MM.1S (cell line): ENCODE measurements at regions not wholly inside any gene's neighbourhood (a gene's known extent, or its start where the extent isn't known, plus 50 kb on each side); places are given as distances from the start of the nearest gene placed in this dataset.

ENCODE experiments used
- DNase-seq: peaks from one replicate; pipeline ENCODE4 v3.0.0-alpha.2; 2015
- H2AFZ ChIP-seq: fragments of 300-600 bp; sonication (generic); 2 replicates; pipeline ENCODE4 v1.6.0; 2016; ENCODE audit warnings: antibody characterized with exemption, low read length
- H3F3A ChIP-seq: fragments of 300-600 bp; sonication (generic); 2 replicates; pipeline ENCODE4 v1.6.1; 2016; ENCODE audit warnings: mild to moderate bottlenecking, antibody characterized with exemption, low read length, moderate library complexity, mixed read lengths; ENCODE audit not compliant: insufficient read depth
- H3K27ac ChIP-seq: fragments of 300-600 bp; sonication (generic); 2 replicates; pipeline ENCODE4 v1.5.1; 2016; ENCODE audit warnings: mild to moderate bottlenecking, low read length
- H3K27me3 ChIP-seq: fragments of 300-600 bp; sonication (generic); replicated peaks from 2 replicates; pipeline ENCODE4 v1.6.0; 2016; ENCODE audit warnings: low read length; ENCODE audit not compliant: insufficient read depth
- H3K36me3 ChIP-seq: fragments of 300-600 bp; sonication (generic); replicated peaks from 2 replicates; pipeline ENCODE4 v1.6.1; 2016; ENCODE audit warnings: mild to moderate bottlenecking, low read length, mixed read lengths; ENCODE audit not compliant: insufficient read depth
- H3K4me1 ChIP-seq: fragments of 300-600 bp; sonication (generic); 2 replicates; pipeline ENCODE4 v1.6.1; 2016; ENCODE audit warnings: low read length, mixed read lengths
- H3K4me2 ChIP-seq: fragments of 300-600 bp; sonication (generic); 2 replicates; pipeline ENCODE4 v1.6.0; 2016; ENCODE audit warnings: low read depth, low read length
- H3K4me3 ChIP-seq: fragments of 300-600 bp; sonication (generic); 2 replicates; pipeline ENCODE4 v1.5.1; 2016; ENCODE audit warnings: low read length, mixed read lengths
- H3K79me2 ChIP-seq: fragments of 300-600 bp; sonication (generic); 2 replicates; pipeline ENCODE4 v1.6.1; 2016; ENCODE audit warnings: mixed run types, low read length, mixed read lengths
- H3K9ac ChIP-seq: fragments of 300-600 bp; sonication (generic); 2 replicates; pipeline ENCODE4 v1.6.1; 2016; ENCODE audit warnings: low read length, mixed read lengths
- H3K9me2 ChIP-seq: fragments of 300-600 bp; sonication (generic); replicated peaks from 2 replicates; pipeline ENCODE4 v1.6.1; 2016; ENCODE audit warnings: mild to moderate bottlenecking, low read length, mixed read lengths; ENCODE audit not compliant: insufficient read depth
- H3K9me3 ChIP-seq: fragments of 300-600 bp; sonication (generic); replicated peaks from 2 replicates; pipeline ENCODE4 v1.6.1; 2016; ENCODE audit warnings: mild to moderate bottlenecking, low read length, mixed read lengths; ENCODE audit not compliant: insufficient read depth
- H4K20me1 ChIP-seq: fragments of 300-600 bp; sonication (generic); 2 replicates; pipeline ENCODE4 v1.6.1; 2016; ENCODE audit warnings: mild to moderate bottlenecking, low read length, moderate library complexity, mixed read lengths; ENCODE audit not compliant: insufficient read depth
- EZH2 ChIP-seq: fragments of 300-600 bp; sonication (generic); optimal IDR thresholded peaks from 2 replicates; pipeline ENCODE3; 2017; ENCODE audit warnings: low read depth, mild to moderate bottlenecking, antibody characterized with exemption, low read length, mixed read lengths
- EZH2phosphoT487 ChIP-seq: fragments of 300-600 bp; sonication (generic); IDR thresholded peaks from 2 replicates; pipeline ENCODE4 v1.6.1; 2018; ENCODE audit warnings: antibody characterized with exemption, low read length
- TF ChIP-seq, protein P1 (sequence below): fragments of 300-600 bp; sonication (generic); IDR thresholded peaks from 2 replicates; pipeline ENCODE4 v1.5.1; 2016; ENCODE audit warnings: antibody characterized with exemption, low read length, mixed read lengths

DNA sequence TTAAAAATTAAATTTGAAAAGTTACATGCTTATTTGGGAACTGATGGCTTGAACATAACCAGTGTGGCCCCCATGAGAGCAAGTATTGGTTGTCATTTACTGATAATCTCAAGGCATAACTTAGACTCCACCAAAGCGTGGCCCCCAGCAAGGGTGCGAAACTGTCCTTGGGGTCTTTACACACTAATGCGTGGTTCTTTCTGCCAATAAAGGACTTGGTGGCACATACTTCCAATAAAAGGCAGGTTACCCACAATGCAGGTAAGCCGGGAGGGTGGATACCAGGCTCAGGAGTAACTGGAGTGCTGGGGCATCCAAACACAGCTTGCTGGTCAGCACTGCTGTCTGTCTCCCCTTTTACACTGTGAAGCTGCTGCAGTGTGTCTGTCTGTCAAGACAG, 278.2 kb upstream of the NCKAP5 start:
- H3K9me3 ChIP-seq = no peaks in the 10 kb centered on the region
- no peak overlapping the region for H3K9ac ChIP-seq
- no peak overlapping the region for H3K27ac ChIP-seq
- H3K9me2 ChIP-seq = no peaks in the 10 kb centered on the region
- no peaks in the 10 kb centered on the region for H4K20me1 ChIP-seq
- no peak for DNase-seq
- no peaks in the 10 kb centered on the region for H3K4me1 ChIP-seq
- no peak overlapping the region for H3K4me3 ChIP-seq
- no peak overlapping the region for H3K4me2 ChIP-seq
- no peak overlapping the region for H2AFZ ChIP-seq
- H3F3A ChIP-seq = no peaks in the 10 kb centered on the region
- TF ChIP-seq EZH2 (no peak), EZH2phosphoT487 (no peak)
- no peaks in the 10 kb centered on the region for H3K79me2 ChIP-seq
- H3K36me3 ChIP-seq = no peaks in the 10 kb centered on the region
- no peaks in the 10 kb centered on the region for H3K27me3 ChIP-seq

DNA sequence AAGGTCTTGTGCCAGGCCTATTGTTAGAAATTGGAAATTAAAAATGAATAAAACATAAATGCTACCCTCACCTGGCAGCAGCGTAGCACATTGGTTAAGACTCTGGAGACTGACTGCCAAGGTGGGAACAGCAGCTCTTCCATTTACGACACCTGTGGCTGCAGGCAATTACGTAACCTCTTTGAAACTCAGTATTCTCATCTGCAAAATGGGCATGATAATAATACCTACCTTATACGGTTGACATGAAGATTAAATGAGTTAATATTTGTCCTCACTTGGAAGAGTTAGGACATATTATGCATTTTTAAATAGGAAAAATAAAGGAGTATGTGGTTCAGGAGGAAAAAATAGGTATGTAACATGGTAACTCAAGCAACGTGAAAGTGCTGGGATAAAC, 279.3 kb upstream of the NCKAP5 start:
- no peak for DNase-seq
- TF ChIP-seq EZH2 (no peak), EZH2phosphoT487 (no peak)
- TF ChIP-seq, protein P1, sequence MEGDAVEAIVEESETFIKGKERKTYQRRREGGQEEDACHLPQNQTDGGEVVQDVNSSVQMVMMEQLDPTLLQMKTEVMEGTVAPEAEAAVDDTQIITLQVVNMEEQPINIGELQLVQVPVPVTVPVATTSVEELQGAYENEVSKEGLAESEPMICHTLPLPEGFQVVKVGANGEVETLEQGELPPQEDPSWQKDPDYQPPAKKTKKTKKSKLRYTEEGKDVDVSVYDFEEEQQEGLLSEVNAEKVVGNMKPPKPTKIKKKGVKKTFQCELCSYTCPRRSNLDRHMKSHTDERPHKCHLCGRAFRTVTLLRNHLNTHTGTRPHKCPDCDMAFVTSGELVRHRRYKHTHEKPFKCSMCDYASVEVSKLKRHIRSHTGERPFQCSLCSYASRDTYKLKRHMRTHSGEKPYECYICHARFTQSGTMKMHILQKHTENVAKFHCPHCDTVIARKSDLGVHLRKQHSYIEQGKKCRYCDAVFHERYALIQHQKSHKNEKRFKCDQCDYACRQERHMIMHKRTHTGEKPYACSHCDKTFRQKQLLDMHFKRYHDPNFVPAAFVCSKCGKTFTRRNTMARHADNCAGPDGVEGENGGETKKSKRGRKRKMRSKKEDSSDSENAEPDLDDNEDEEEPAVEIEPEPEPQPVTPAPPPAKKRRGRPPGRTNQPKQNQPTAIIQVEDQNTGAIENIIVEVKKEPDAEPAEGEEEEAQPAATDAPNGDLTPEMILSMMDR = no peak

DNA sequence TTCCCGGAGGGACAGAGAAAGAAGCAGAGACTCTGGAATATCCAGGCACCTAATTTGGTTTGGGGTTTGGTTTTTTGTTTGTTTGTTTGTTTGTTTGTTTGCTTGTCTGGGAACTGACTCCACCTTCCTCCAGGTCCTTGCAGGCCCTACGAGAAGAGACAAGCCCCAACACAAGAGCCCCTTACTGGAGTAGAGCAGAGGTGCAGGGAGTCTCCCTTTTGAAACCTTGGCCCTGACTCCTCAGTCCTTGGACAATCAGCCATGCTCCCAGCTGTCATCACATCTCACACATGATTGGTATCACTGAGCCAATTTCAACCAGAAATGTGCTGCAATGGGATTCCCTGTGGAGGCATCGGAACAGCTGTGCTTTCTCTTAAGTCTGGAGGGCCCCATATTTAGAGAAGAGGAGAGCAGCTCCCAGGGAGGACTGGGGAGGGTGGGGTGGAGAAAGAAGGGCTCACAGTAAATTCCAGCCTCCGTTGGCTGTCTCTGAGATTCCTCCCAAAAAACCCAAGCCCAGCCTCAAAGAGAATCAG, 279.9 kb upstream of the NCKAP5 start:
- no peaks in the 10 kb centered on the region for H3K36me3 ChIP-seq
- H3K4me1 ChIP-seq = no peaks in the 10 kb centered on the region
- H3K9me3 ChIP-seq = no peaks in the 10 kb centered on the region
- no peaks in the 10 kb centered on the region for H3K9me2 ChIP-seq
- no peaks in the 10 kb centered on the region for H3F3A ChIP-seq
- H2AFZ ChIP-seq = no peak overlapping the region
- no peaks in the 10 kb centered on the region for H3K27me3 ChIP-seq
- H3K9ac ChIP-seq = no peak overlapping the region
- no peak for TF ChIP-seq EZH2phosphoT487
- TF ChIP-seq, protein P1 = no peak
- no peaks in the 10 kb centered on the region for H4K20me1 ChIP-seq
- H3K27ac ChIP-seq = no peak overlapping the region
- H3K4me3 ChIP-seq = no peak overlapping the region
- H3K4me2 ChIP-seq = no peak overlapping the region
- DNase-seq = no peak
- H3K79me2 ChIP-seq = no peaks in the 10 kb centered on the region

More for the DNA sequence above, 279.3 kb upstream of the NCKAP5 start:
- Histone ChIP-seq H3K4me1 (no peaks in the 10 kb centered on the region), H4K20me1 (no peaks in the 10 kb centered on the region), H3K4me3 (no peak overlapping the region), H3F3A (no peaks in the 10 kb centered on the region), H3K27ac (no peak overlapping the region), H3K36me3 (no peaks in the 10 kb centered on the region), H3K4me2 (no peak overlapping the region), H3K79me2 (no peaks in the 10 kb centered on the region), H3K9me2 (no peaks in the 10 kb centered on the region), H3K9ac (no peak overlapping the region), H3K27me3 (no peaks in the 10 kb centered on the region), H3K9me3 (no peaks in the 10 kb centered on the region), H2AFZ (no peak overlapping the region)

DNA sequence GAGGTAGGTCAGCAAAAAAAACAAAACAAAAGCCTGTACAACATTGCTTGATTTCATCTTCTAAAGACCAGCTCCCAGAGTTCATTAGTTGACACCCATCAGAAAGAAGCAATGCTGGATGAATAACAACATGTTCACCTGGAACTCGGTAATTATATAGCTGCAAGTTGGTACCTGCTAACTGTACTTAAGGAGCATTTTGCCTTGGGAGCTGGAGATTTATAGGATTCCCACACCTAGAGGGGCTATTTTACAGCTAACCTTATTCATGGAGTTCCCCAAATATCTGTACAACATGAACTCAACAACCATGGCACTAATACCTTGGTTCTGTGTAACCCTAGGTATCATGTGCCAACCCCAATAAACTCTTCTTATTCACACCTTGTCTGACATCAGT, 281.1 kb upstream of the NCKAP5 start:
- no peak overlapping the region for H3K4me3 ChIP-seq
- no peak overlapping the region for H3K9ac ChIP-seq
- TF ChIP-seq EZH2phosphoT487 = no peak
- no peak for TF ChIP-seq EZH2
- TF ChIP-seq, protein P1 = no peak
- DNase-seq = no peak
- no peaks in the 10 kb centered on the region for H3K4me1 ChIP-seq
- H3K9me2 ChIP-seq = no peaks in the 10 kb centered on the region
- no peaks in the 10 kb centered on the region for H3K27me3 ChIP-seq
- H3K79me2 ChIP-seq = no peaks in the 10 kb centered on the region
- H3K36me3 ChIP-seq = no peaks in the 10 kb centered on the region
- no peak overlapping the region for H3K4me2 ChIP-seq
- no peak overlapping the region for H2AFZ ChIP-seq
- no peak overlapping the region for H3K27ac ChIP-seq
- no peaks in the 10 kb centered on the region for H3F3A ChIP-seq
- H3K9me3 ChIP-seq = no peaks in the 10 kb centered on the region
- H4K20me1 ChIP-seq = no peaks in the 10 kb centered on the region
